ENCODE measurements at regions not wholly inside any gene's neighbourhood (a gene's known extent, or its start where the extent isn't known, plus 50 kb on each side); places are given as distances from the start of the nearest gene placed in this dataset.
"Not testable (repeated sequence)": the region's sequence is repeated elsewhere in the genome, so short reads cannot be mapped to it uniquely, and the experiment has no call there.

DNA sequence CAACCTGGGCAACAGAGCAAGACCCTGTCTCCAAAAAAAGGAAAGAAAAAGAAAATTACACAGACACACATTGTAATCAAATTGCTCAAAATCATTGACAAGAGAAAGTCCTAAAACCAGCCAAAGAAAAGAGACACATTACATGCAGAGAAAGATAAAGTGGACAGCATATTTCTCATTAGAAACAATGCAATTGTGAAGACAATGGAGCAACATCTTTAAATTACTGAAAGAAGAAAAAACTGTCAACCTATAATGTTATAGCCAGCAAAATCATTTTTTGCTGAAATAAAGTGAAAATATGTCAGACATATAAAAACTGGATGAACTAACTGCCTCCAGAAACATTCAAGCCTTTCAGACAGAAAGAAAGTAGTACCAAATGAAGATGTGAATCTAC is 120.6 kb downstream of the TMEM167A start:
- DNase-seq = no peak

GRCh38 chr5:82952326-82952725 is 124.9 kb downstream of the TMEM167A start:
- no peak for DNase-seq

- not testable (repeated sequence) for DNase-seq
These were observed 132.9 kb downstream of the TMEM167A start for GRCh38 chr5:82944267-82944666.

DNA sequence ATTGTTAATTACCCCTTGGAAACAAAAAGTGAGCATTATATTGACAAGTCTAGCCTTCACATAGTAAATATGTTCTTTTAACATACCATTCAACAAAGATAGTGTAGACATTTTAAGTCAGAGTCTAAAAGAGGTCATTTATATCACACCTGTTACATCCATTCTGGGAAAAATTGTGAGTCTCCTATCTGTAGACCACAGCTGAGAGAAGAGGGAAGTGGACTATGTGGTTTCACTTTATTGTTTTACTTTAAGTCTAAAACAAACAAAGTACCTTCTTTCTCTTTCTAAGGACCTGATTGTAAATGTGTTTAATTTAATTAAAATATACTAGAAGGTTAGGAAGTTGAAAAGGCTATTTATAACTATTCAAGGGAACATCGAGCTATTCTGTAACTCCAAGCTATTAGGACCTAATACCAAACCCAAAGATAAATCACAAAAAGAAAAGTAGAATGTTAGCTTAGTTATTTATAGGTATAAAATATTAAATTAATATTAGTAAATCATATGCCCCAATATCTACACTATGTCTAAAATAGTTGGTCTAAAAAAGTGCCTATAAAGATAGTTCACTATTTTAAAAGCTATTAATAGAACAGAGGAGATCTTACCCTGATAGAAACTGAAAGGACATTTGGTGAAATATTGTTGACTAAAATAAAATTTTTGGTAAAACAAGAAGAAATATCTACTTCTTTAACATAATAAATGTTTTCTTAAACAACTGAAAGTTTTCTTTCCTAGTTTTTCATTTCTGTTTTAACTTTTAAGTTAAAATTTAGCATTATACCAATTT is 134.9 kb downstream of the TMEM167A start:
- no peak for DNase-seq

DNA sequence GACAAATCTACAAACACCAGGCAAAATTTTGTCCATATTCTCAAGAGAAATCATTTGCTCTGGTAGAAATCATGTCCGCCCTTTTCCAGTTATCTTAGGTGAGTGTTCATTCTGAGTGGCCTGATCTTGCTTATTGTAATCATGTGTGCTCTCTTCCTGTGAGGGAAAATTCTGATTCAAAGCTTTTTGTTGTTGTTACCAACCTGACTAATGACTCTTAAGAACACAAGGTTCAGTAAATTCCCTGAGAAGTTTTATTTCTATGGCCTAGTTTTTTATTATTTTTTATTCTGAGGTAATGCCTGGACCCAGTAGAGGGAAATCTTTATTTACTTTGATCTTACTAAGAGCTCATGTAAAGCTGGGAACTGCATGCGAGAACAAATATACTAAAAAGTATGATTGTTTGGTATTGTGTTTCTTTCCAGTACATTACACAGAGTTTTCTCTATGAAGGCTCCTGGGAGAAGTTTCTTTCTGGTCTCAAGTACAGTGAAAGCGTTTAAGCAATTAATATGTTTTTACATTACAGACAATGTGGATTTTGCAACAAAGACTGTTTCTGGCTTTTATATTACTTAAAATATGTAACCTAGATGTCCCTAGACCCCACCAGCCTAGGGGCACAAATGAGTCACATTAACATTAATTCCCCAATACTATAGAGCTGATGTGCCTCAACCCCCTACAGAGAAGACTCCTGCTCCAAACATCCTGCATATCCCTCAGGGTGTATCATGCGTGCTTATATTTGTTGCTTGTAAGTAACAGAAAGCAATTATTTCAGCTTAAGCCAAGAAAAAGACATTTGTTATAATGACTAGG is 138.1 kb downstream of the TMEM167A start:
- DNase-seq = no peak

DNA sequence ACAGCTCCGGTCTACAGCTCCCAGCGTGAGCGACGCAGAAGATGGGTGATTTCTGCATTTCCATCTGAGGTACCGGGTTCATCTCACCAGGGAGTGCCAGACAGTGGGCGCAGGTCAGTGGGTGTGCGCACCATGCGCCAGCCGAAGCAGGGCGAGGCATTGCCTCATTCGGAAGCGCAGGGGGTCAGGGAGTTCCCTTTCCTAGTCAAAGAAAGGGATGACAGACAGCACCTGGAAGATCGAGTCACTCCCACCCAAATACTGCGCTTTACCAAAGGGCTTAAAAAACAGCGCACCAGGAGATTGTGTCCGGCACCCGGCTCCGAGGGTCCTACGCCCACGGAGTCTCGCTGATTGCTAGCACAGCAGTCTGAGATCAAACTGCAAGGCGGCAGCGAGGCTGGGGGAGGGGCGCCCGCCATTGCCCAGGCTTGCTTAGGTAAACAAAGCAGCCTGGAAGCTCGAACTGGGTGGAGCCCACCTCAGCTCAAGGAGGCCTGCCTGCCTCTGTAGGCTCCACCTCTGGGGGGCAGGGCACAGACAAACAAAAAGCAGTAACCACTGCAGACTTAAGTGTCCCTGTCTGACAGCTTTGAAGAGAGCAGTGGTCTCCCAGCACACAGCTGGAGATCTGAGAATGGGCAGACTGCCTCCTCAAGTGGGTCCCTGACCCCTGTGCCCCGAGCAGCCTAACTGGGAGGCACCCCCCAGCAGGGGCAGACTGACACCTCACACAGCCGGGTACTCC is 144.5 kb downstream of the TMEM167A start:
- not testable (repeated sequence) for DNase-seq

DNA sequence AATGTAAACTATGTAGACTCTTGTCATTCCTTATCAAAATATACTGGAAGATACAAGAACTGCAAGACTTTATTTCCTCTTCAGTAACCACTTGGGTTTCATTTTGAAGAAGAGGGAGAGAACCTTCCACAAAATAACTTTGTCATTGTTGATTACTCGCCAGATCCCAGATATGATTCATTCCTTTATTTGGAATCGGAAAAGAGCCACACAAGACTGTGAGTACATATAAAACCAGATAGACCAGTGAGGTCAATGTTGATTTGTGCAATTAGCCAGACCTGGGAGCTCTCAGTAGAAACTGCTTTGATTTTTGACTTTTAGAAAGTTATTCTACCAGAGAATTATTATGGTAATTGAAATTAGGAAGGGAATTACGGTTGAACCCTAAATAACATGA is 146.1 kb downstream of the TMEM167A start:
- no peak for DNase-seq

DNA sequence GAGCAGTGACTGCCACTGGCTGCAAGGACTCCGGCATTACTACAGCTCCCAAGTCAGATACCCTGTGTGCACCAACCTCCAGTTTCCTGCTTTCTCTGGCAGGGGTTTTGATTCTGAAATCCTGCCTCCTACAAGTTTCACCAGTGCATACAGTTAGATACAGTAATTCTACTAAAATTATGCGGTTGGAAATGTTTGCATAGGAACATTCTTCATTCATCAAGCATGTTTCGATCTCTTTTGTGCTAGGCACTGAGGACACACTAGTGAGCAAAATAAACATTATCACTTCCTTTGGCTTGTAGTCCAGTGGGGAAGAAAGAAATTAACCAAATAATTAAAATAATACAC is 152.2 kb downstream of the TMEM167A start:
- DNase-seq = no peak

DNA sequence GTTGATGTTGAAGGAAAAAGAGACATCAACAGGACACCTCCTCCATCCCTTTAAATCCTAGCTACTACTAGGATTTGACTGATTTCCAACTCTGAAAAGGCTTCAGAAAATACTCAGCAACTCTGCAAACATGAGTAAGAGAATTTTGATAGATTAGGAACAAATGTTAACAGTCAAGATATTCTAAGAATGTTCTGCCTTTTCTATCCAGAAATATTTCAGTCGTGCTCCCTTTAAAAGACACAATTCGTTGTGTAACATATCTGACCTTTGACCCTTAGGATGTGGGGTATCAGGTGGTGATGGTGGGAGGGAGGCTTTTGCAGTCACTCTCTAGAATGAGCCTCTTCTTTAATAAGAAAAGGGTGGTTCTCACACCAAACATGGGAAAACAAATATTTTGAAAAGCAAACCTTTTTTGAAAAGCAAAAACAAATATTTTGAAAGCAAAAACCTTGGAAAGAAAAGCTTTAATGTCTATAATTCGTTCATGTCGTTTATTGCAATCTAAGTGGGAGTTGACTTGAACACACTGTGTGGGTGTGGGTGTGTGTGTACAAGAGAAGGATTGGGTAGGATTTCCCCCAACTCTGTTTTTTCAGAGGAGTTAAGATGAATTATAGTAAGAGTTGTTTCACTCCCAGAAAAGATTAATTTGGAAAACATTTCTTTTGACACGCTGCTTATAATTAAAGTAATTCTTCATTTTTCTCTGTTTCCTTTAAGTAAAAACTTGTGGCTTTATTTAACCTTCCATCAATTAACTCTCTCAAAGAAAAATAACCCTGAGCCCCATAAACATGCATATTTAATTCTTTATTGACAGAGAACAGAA is 152.8 kb downstream of the TMEM167A start:
- no peak for DNase-seq

- DNase-seq = peak in 46 of 58 donors; percentile 1 to 76 (median 39)
These were observed 155.0 kb downstream of the TMEM167A start for GRCh38 chr5:82922086-82922734.

DNA sequence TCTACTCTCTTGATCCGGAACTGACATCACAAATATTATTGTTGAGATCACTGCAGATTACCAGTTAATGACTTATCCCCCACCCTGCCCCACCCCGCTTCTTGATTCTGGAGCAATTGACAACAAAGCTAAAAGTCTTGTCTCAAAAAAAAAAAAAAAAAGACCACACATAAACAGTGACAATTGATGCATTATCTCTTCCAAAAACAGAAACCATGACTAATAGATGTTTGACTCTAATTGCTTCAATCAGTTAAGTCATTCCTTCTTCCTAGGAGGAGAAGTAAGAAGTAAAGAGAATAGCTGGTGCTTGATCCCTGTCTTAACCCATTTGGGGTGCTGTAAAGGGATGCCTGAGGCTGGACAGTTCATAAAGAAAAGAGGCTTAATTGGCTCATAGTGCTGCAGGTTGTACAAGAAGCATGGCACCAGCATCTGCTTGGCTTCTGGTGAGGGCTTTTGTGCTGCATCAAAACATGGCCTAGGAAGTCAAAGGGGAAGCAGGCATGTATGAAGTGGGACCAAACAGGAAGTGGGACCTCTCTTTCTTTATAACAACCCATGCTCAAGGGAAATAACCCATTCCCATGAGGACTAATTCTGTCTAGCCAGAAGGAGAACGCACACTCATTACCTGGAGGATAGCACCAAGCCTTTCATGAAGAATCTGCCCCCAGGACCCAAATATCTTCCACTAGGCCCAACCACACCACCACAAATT is 158.7 kb downstream of the TMEM167A start:
- DNase-seq = no peak

DNA sequence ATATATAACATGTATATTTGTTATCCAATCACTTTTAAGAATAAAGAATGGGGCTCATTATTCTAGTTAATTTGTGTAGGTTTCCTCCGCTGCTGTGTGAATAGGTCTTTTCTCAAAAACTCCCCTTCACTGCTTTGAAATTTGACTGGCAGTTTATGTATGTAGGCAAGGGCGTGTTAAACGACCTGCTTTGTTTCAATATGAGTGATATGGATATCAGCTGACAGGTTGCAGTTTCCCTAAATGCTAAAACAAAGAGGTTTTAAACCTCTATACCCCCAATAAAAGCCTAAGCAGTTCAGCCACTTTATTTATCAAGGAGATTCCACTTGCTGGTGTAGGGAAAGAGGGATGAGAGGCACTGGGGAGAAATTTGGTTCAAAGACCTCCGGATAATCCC is 159.6 kb downstream of the TMEM167A start:
- no peak for DNase-seq

GRCh38 chr5:82913971-82914370 is 163.2 kb downstream of the TMEM167A start:
- no peak for DNase-seq

GRCh38 chr5:82912462-82912861 is 164.7 kb downstream of the TMEM167A start:
- DNase-seq = no peak

GRCh38 chr5:82911910-82912309 is 165.3 kb downstream of the TMEM167A start:
- DNase-seq = peak in 4 of 58 donors; percentile 1 to 7 (median 3)

- DNase-seq = no peak
These were observed 166.3 kb downstream of the TMEM167A start for GRCh38 chr5:82910905-82911304.

- no peak for DNase-seq
These were observed 166.7 kb downstream of the TMEM167A start for GRCh38 chr5:82910491-82910890.

DNA sequence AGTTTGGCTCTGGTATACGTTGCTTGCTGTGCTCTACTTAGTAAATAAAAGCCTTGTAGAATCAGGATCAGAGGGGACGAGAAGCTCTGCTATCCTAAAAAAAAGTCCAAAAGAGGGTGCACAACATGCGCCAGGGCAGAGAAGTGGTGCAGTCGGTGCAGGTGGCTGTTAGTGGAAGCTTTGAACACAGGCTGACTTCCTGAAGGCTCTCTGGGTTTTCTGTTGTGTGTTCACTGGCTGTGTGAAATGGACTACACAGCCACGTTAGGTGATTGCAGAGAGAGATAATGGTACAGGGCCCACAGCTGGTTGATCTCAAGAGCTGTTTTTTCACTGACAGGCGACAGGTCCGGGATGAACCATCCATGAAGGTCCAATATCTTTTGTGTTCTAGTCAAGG is 167.4 kb downstream of the TMEM167A start:
- DNase-seq = no peak

DNA sequence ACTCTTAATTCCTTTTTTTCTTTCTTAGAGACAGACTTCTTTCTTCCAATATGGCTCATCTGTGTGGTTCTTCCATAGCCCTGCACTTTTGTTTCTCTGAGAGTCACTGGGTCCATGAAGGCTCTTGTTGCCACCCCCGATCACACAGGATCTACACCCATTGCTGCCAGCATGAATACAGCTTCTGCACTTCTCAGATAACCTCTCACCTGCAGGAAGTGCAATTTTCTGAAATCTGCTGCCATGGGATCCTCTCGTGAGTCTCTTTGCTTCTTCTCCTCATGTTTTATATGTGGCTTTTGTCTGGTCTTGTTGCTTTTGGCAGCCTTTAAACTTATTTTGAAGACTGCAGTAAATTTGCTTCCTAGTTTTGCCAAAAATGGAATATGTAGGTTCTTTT is 171.2 kb downstream of the TMEM167A start:
- DNase-seq = no peak
